CD4-positive, alpha-beta T cell treated with Interleukin-1 beta for 1 hour (primary cell): ENCODE measurements at regions not wholly inside any gene's neighbourhood (a gene's known extent, or its start where the extent isn't known, plus 50 kb on each side); places are given as distances from the start of the nearest gene placed in this dataset.

Experiments
- DNase-seq, 2 donors: peaks; one replicate each; pipeline ENCODE4 v3.0.0-alpha.2; 2020 to 2022

GRCh38 chr20:62545901-62546525 is 70.2 kb upstream of the GATA5 start:
- no peak for DNase-seq

- DNase-seq: no peak
These were observed 70.8 kb upstream of the GATA5 start for GRCh38 chr20:62546606-62547005.

GRCh38 chr20:62547364-62547763 is 71.6 kb upstream of the GATA5 start:
- no peak for DNase-seq

GRCh38 chr20:62548471-62548870 is 72.7 kb upstream of the GATA5 start:
- DNase-seq: no peak

- DNase-seq: no peak
These were observed 73.2 kb upstream of the GATA5 start for GRCh38 chr20:62549029-62549428.

GRCh38 chr20:62549499-62550086 is 73.8 kb upstream of the GATA5 start:
- DNase-seq: no peak

GRCh38 chr20:62550087-62550632 is 74.4 kb upstream of the GATA5 start:
- no peak for DNase-seq

GRCh38 chr20:62551407-62552323 is 75.9 kb upstream of the GATA5 start:
- no peak for DNase-seq

GRCh38 chr20:62552613-62553012 is 76.8 kb upstream of the GATA5 start:
- DNase-seq: no peak

- no peak for DNase-seq
These were observed 77.5 kb upstream of the GATA5 start for GRCh38 chr20:62553136-62553837.

- no peak for DNase-seq
These were observed 78.0 kb upstream of the GATA5 start for GRCh38 chr20:62553838-62554161.

- no peak for DNase-seq
These were observed 78.6 kb upstream of the GATA5 start for GRCh38 chr20:62554214-62554897.

GRCh38 chr20:62554898-62555641 is 79.3 kb upstream of the GATA5 start:
- DNase-seq: no peak

GRCh38 chr20:62555642-62556420 is 80.0 kb upstream of the GATA5 start:
- no peak for DNase-seq

- DNase-seq: no peak
These were observed 81.7 kb upstream of the GATA5 start for GRCh38 chr20:62557462-62557861.

GRCh38 chr20:62557999-62558408 is 82.2 kb upstream of the GATA5 start:
- DNase-seq: no peak

- no peak for DNase-seq
These were observed 83.0 kb upstream of the GATA5 start for GRCh38 chr20:62558779-62559178.

- no peak for DNase-seq
These were observed 82.1 kb upstream of the SLCO4A1 start for GRCh38 chr20:62560162-62560561.

- no peak for DNase-seq
These were observed 81.1 kb upstream of the SLCO4A1 start for GRCh38 chr20:62561182-62561581.

- DNase-seq: no peak
These were observed 80.4 kb upstream of the SLCO4A1 start for GRCh38 chr20:62561948-62562347.

- no peak for DNase-seq
These were observed 79.5 kb upstream of the SLCO4A1 start for GRCh38 chr20:62562831-62563230.
